GM23338 (cell line): ENCODE measurements at regions not wholly inside any gene's neighbourhood (a gene's known extent, or its start where the extent isn't known, plus 50 kb on each side); places are given as distances from the start of the nearest gene placed in this dataset.

Source experiments
- ATAC-seq: fragments of 200-7000 bp; cut with Tn5 transposase; 3 replicates; pipeline ENCODE4 v1.9.1; 2020
- DNase-seq: peaks from one replicate; pipeline ENCODE4 v3.0.0-alpha.2; 2015; ENCODE audit warnings: low spot score
- H2AFZ ChIP-seq: fragments of 200-600 bp; sonication (generic); 2 replicates; pipeline ENCODE4 v1.8.0; 2016; ENCODE audit warnings: antibody characterized with exemption, mild to moderate bottlenecking, moderate library complexity
- H3F3A ChIP-seq: fragments of 200-600 bp; sonication (generic); replicated peaks from 2 replicates; pipeline ENCODE4 v1.8.0; 2017; ENCODE audit warnings: antibody characterized with exemption, mixed run types, low read depth
- H3K27ac ChIP-seq: fragments of 200-600 bp; sonication (generic); 2 replicates; pipeline ENCODE4 v1.6.1; 2016; ENCODE audit warnings: low read depth
- H3K27me3 ChIP-seq: fragments of 200-600 bp; sonication (generic); 2 replicates; pipeline ENCODE4 v1.8.0; 2016; ENCODE audit warnings: mild to moderate bottlenecking, mixed run types, moderate library complexity; ENCODE audit not compliant: insufficient read depth
- H3K36me3 ChIP-seq: fragments of 200-600 bp; sonication (generic); 2 replicates; pipeline ENCODE4 v1.8.0; 2016; ENCODE audit warnings: mild to moderate bottlenecking; ENCODE audit not compliant: insufficient read depth
- H3K4me1 ChIP-seq: fragments of 200-600 bp; sonication (generic); 2 replicates; pipeline ENCODE4 v1.8.0; 2016; ENCODE audit warnings: mild to moderate bottlenecking, moderate library complexity; ENCODE audit not compliant: insufficient read depth
- H3K4me2 ChIP-seq: fragments of 200-600 bp; sonication (generic); 2 replicates; pipeline ENCODE4 v1.7.1; 2017; ENCODE audit warnings: mixed run types
- H3K4me3 ChIP-seq: fragments of 200-600 bp; sonication (generic); 2 replicates; pipeline ENCODE4 v1.6.1; 2016; ENCODE audit warnings: mixed run types
- H3K79me2 ChIP-seq: fragments of 200-600 bp; sonication (generic); replicated peaks from 2 replicates; pipeline ENCODE4 v1.8.0; 2017; ENCODE audit warnings: mild to moderate bottlenecking; ENCODE audit not compliant: insufficient read depth
- H3K9me2 ChIP-seq: fragments of 200-600 bp; sonication (generic); 2 replicates; pipeline ENCODE4 v1.8.0; 2017; ENCODE audit not compliant: insufficient read depth
- H4K20me1 ChIP-seq: fragments of 200-600 bp; sonication (generic); replicated peaks from 2 replicates; pipeline ENCODE4 v1.8.0; 2017; ENCODE audit warnings: mild to moderate bottlenecking; ENCODE audit not compliant: insufficient read depth
- H3K27ac Mint-ChIP-seq: 2 replicates; pipeline ENCODE4 v1.8.0; 2020; ENCODE audit warnings: inconsistent platforms, mild to moderate bottlenecking, moderate library complexity, mixed read lengths
- H3K27me3 Mint-ChIP-seq: 3 replicates; pipeline ENCODE4 v1.8.0; 2022; ENCODE audit warnings: low read depth, mild to moderate bottlenecking, moderate library complexity, mixed read lengths, inconsistent platforms; ENCODE audit not compliant: insufficient read depth, poor library complexity
- H3K36me3 Mint-ChIP-seq: 3 replicates; pipeline ENCODE4 v1.8.0; 2021; ENCODE audit warnings: low read depth, mild to moderate bottlenecking, inconsistent platforms, moderate library complexity, mixed read lengths
- H3K4me1 Mint-ChIP-seq: 3 replicates; pipeline ENCODE4 v1.8.0; 2020; ENCODE audit warnings: mild to moderate bottlenecking, inconsistent platforms, mixed read lengths
- H3K4me3 Mint-ChIP-seq: 3 replicates; pipeline ENCODE4 v1.8.0; 2021; ENCODE audit warnings: moderate library complexity, mild to moderate bottlenecking, inconsistent platforms, mixed read lengths
- H3K9me3 Mint-ChIP-seq: 3 replicates; pipeline ENCODE4 v1.8.0; 2020; ENCODE audit warnings: moderate library complexity, mild to moderate bottlenecking, inconsistent platforms, mixed read lengths
- CREB1 ChIP-seq: fragments of 250-450 bp; sonication (Bioruptor Pico); IDR thresholded peaks from 2 replicates; pipeline ENCODE4 v1.5.0; 2020; ENCODE audit warnings: low read depth, mild to moderate bottlenecking, moderate library complexity
- EZH2 ChIP-seq: fragments of 200-600 bp; sonication (generic); IDR thresholded peaks from one replicate; pipeline ENCODE4 v1.8.0; 2017; ENCODE audit warnings: antibody characterized with exemption, mild to moderate bottlenecking, low read depth; ENCODE audit not compliant: unreplicated experiment
- EZH2phosphoT487 ChIP-seq: fragments of 200-600 bp; sonication (generic); IDR thresholded peaks from one replicate; pipeline ENCODE4 v1.8.1; 2018; ENCODE audit warnings: antibody characterized with exemption; ENCODE audit not compliant: unreplicated experiment
- JUNB ChIP-seq: IDR thresholded peaks from one replicate; pipeline ENCODE4 v1.6.1; 2016; ENCODE audit warnings: antibody characterized with exemption; ENCODE audit not compliant: unreplicated experiment
- NANOG ChIP-seq: IDR thresholded peaks from 2 replicates; pipeline ENCODE4 v1.6.1; 2016; ENCODE audit warnings: antibody characterized with exemption, borderline replicate concordance
- STAT1 ChIP-seq: IDR thresholded peaks from one replicate; pipeline ENCODE4 v1.6.1; 2016; ENCODE audit warnings: antibody characterized with exemption; ENCODE audit not compliant: unreplicated experiment
- ZNF331 ChIP-seq: fragments of 250-450 bp; sonication (Bioruptor Pico); IDR thresholded peaks from 2 replicates; pipeline ENCODE4 v1.5.0; 2020; ENCODE audit warnings: low read depth, mild to moderate bottlenecking, moderate library complexity
- TF ChIP-seq, protein P1 (sequence below): fragments of 250-450 bp; sonication (Bioruptor Pico); IDR thresholded peaks from 2 replicates; pipeline ENCODE4 v1.5.0; 2020; ENCODE audit warnings: mild to moderate bottlenecking, moderate library complexity
- TF ChIP-seq, protein P2 (sequence below): IDR thresholded peaks from one replicate; pipeline ENCODE4 v1.6.1; 2018; ENCODE audit warnings: antibody characterized with exemption; ENCODE audit not compliant: unreplicated experiment
- TF ChIP-seq, protein P3 (sequence below): IDR thresholded peaks from 2 replicates; pipeline ENCODE4 v1.6.1; 2016; ENCODE audit warnings: antibody characterized with exemption

DNA sequence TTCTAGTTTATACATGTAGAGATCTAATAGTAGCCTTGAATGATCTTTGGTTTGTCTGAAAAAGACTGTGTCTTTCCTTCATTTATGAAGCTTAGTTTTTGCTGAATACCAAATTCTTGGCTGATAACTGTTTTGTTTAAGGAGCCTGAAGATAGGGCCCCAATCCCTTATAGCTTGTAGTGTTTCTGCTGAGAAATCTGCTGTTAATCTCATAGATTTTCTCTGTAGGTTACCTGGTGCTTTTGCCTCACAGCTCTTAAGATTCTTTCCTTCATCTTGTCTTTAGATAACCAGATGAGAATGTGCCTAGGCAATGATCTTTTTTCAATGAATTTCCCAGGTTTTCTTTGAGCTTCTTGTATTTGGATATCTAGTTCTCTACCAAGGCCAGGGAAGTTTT lies 562.1 kb downstream of the XIRP2 start:
- Histone ChIP-seq H3K4me3 (no peak overlapping the region), H3K27ac (no peak overlapping the region), H3K4me2 (no peak overlapping the region), H3K9me2 (no peaks in the 10 kb centered on the region), H3F3A (no peaks in the 10 kb centered on the region), H3K79me2 (peaks cover 97% of the 10 kb centered on the region), H3K4me1 (no peaks in the 10 kb centered on the region), H3K27me3 (no peaks in the 10 kb centered on the region), H3K36me3 (peaks cover 17% of the 10 kb centered on the region), H2AFZ (no peak overlapping the region), H4K20me1 (peaks cover 10% of the 10 kb centered on the region; the same call in 1 of the 2 replicates)
- H3K4me1 Mint-ChIP-seq, result peaks cover 12% of the 10 kb centered on the region
- H3K9me3 Mint-ChIP-seq, result peaks cover 61% of the 10 kb centered on the region
- H3K27ac Mint-ChIP-seq, result no peak overlapping the region
- peaks cover 67% of the 10 kb centered on the region for H3K36me3 Mint-ChIP-seq
- H3K4me3 Mint-ChIP-seq, result no peak overlapping the region
- no peak for DNase-seq
- ATAC-seq, result no peak
- H3K27me3 Mint-ChIP-seq, result peaks cover 10% of the 10 kb centered on the region
- TF ChIP-seq, protein P1, sequence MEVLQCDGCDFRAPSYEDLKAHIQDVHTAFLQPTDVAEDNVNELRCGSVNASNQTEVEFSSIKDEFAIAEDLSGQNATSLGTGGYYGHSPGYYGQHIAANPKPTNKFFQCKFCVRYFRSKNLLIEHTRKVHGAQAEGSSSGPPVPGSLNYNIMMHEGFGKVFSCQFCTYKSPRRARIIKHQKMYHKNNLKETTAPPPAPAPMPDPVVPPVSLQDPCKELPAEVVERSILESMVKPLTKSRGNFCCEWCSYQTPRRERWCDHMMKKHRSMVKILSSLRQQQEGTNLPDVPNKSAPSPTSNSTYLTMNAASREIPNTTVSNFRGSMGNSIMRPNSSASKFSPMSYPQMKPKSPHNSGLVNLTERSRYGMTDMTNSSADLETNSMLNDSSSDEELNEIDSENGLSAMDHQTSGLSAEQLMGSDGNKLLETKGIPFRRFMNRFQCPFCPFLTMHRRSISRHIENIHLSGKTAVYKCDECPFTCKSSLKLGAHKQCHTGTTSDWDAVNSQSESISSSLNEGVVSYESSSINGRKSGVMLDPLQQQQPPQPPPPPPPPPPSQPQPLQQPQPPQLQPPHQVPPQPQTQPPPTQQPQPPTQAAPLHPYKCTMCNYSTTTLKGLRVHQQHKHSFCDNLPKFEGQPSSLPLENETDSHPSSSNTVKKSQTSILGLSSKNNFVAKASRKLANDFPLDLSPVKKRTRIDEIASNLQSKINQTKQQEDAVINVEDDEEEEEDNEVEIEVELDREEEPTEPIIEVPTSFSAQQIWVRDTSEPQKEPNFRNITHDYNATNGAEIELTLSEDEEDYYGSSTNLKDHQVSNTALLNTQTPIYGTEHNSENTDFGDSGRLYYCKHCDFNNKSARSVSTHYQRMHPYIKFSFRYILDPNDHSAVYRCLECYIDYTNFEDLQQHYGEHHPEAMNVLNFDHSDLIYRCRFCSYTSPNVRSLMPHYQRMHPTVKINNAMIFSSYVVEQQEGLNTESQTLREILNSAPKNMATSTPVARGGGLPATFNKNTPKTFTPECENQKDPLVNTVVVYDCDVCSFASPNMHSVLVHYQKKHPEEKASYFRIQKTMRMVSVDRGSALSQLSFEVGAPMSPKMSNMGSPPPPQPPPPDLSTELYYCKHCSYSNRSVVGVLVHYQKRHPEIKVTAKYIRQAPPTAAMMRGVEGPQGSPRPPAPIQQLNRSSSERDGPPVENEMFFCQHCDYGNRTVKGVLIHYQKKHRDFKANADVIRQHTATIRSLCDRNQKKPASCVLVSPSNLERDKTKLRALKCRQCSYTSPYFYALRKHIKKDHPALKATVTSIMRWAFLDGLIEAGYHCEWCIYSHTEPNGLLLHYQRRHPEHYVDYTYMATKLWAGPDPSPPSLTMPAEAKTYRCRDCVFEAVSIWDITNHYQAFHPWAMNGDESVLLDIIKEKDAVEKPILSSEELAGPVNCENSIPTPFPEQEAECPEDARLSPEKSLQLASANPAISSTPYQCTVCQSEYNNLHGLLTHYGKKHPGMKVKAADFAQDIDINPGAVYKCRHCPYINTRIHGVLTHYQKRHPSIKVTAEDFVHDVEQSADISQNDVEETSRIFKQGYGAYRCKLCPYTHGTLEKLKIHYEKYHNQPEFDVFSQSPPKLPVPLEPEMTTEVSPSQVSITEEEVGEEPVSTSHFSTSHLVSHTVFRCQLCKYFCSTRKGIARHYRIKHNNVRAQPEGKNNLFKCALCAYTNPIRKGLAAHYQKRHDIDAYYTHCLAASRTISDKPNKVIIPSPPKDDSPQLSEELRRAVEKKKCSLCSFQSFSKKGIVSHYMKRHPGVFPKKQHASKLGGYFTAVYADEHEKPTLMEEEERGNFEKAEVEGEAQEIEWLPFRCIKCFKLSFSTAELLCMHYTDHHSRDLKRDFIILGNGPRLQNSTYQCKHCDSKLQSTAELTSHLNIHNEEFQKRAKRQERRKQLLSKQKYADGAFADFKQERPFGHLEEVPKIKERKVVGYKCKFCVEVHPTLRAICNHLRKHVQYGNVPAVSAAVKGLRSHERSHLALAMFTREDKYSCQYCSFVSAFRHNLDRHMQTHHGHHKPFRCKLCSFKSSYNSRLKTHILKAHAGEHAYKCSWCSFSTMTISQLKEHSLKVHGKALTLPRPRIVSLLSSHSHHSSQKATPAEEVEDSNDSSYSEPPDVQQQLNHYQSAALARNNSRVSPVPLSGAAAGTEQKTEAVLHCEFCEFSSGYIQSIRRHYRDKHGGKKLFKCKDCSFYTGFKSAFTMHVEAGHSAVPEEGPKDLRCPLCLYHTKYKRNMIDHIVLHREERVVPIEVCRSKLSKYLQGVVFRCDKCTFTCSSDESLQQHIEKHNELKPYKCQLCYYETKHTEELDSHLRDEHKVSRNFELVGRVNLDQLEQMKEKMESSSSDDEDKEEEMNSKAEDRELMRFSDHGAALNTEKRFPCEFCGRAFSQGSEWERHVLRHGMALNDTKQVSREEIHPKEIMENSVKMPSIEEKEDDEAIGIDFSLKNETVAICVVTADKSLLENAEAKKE, result no peak
- TF ChIP-seq NANOG (no peak), EZH2phosphoT487 (no peak), STAT1 (no peak), ZNF331 (no peak), CREB1 (CRISPR knock-in tag) (no peak), JUNB (no peak), EZH2 (no peak)
- TF ChIP-seq, protein P2, sequence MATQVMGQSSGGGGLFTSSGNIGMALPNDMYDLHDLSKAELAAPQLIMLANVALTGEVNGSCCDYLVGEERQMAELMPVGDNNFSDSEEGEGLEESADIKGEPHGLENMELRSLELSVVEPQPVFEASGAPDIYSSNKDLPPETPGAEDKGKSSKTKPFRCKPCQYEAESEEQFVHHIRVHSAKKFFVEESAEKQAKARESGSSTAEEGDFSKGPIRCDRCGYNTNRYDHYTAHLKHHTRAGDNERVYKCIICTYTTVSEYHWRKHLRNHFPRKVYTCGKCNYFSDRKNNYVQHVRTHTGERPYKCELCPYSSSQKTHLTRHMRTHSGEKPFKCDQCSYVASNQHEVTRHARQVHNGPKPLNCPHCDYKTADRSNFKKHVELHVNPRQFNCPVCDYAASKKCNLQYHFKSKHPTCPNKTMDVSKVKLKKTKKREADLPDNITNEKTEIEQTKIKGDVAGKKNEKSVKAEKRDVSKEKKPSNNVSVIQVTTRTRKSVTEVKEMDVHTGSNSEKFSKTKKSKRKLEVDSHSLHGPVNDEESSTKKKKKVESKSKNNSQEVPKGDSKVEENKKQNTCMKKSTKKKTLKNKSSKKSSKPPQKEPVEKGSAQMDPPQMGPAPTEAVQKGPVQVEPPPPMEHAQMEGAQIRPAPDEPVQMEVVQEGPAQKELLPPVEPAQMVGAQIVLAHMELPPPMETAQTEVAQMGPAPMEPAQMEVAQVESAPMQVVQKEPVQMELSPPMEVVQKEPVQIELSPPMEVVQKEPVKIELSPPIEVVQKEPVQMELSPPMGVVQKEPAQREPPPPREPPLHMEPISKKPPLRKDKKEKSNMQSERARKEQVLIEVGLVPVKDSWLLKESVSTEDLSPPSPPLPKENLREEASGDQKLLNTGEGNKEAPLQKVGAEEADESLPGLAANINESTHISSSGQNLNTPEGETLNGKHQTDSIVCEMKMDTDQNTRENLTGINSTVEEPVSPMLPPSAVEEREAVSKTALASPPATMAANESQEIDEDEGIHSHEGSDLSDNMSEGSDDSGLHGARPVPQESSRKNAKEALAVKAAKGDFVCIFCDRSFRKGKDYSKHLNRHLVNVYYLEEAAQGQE, result no peak
- TF ChIP-seq, protein P3, sequence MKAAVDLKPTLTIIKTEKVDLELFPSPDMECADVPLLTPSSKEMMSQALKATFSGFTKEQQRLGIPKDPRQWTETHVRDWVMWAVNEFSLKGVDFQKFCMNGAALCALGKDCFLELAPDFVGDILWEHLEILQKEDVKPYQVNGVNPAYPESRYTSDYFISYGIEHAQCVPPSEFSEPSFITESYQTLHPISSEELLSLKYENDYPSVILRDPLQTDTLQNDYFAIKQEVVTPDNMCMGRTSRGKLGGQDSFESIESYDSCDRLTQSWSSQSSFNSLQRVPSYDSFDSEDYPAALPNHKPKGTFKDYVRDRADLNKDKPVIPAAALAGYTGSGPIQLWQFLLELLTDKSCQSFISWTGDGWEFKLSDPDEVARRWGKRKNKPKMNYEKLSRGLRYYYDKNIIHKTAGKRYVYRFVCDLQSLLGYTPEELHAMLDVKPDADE, result no peak
